ENCODE measurements at regions not wholly inside any gene's neighbourhood (a gene's known extent, or its start where the extent isn't known, plus 50 kb on each side); places are given as distances from the start of the nearest gene placed in this dataset.
A peak's percentile ranks its signal among the peaks of the same experiment; 100 is the strongest.

DNA sequence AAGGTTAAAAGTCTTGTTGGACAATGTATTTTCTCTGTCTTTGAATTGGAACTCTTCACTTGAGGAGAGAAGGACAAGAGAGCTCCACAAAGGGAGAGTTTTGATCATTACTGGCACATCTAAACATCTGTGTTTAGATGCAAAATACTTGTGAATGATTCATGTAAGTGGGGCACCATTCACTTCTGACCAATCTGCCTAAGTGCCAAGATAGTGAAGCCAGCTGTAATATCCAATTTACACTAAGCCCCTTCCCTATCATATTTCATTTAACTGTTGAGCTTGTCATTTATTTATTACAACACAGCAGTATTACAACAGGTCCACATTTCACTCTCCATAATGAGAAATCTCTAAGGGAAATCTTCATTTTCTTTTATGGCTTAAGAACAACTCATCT, 832.3 kb upstream of the GOT2 start:
- no peak for DNase-seq
- in situ Hi-C loops (cut with MboI) = no loop called here

DNA sequence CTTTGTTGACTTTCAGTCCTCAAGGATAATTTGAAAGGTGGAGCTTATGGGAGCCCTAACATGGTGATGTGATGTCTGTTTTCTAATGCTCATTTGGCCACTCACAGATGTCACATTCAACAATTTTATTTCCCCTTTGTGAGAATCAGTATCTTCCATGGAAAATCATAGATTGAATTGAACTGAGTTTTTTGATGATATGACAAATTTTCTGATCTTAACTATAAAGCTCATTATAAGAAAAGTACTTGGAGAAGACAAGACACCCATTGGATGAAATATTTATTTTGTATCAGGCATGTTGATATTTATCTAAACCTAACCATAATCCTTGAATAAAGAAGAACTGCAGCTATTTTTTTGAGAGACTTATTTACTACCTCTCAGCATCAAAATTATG, 824.6 kb upstream of the GOT2 start:
- TF ChIP-seq EZH2phosphoT487 (IDR thresholded peaks at IDR 0.05; ENCODE audit: insufficient read depth, low read depth) = no peak
- TF ChIP-seq EZH2 (IDR thresholded peaks at IDR 0.05; ENCODE audit: insufficient read depth, poor library complexity, severe bottlenecking) = no peak
- H4K20me1 ChIP-seq (ENCODE audit: insufficient read depth) = no peaks in the 10 kb centered on the region
- no peaks in the 10 kb centered on the region for H3K79me2 ChIP-seq (ENCODE audit: insufficient read depth)
- DNase-seq = no peak
- no peaks in the 10 kb centered on the region for H3K36me3 ChIP-seq (ENCODE audit: low read depth)
- in situ Hi-C loops (cut with MboI) = no loop called here
- H3K4me2 ChIP-seq (ENCODE audit: unreplicated experiment) = no peak overlapping the region
- no peaks in the 10 kb centered on the region for H3K9me3 ChIP-seq (ENCODE audit: low read depth)
- no peaks in the 10 kb centered on the region for H3K27me3 ChIP-seq (replicated peaks; ENCODE audit: insufficient read depth)
- no peaks in the 10 kb centered on the region for H3K9me2 ChIP-seq (ENCODE audit: insufficient read depth)
- H3F3A ChIP-seq (ENCODE audit: insufficient read depth) = no peaks in the 10 kb centered on the region
- no peak overlapping the region for H3K9ac ChIP-seq
- no peak overlapping the region for H3K27ac ChIP-seq
- H3K4me3 ChIP-seq = no peak overlapping the region
- no peak overlapping the region for H2AFZ ChIP-seq
- H3K4me1 ChIP-seq (ENCODE audit: insufficient read depth) = no peaks in the 10 kb centered on the region

More for the DNA sequence above, 832.3 kb upstream of the GOT2 start:
- H2AFZ ChIP-seq = no peak overlapping the region
- no peaks in the 10 kb centered on the region for H3K79me2 ChIP-seq (ENCODE audit: insufficient read depth)
- no peaks in the 10 kb centered on the region for H3K36me3 ChIP-seq (ENCODE audit: low read depth)
- no peaks in the 10 kb centered on the region for H4K20me1 ChIP-seq (ENCODE audit: insufficient read depth)
- H3K27me3 ChIP-seq (replicated peaks; ENCODE audit: insufficient read depth) = no peaks in the 10 kb centered on the region
- H3K9me3 ChIP-seq (ENCODE audit: low read depth) = no peaks in the 10 kb centered on the region
- H3K4me2 ChIP-seq (ENCODE audit: unreplicated experiment) = no peak overlapping the region
- H3K9ac ChIP-seq = no peak overlapping the region
- H3K27ac ChIP-seq = no peak overlapping the region
- no peaks in the 10 kb centered on the region for H3F3A ChIP-seq (ENCODE audit: insufficient read depth)
- TF ChIP-seq EZH2 (IDR thresholded peaks at IDR 0.05; ENCODE audit: insufficient read depth, poor library complexity, severe bottlenecking) = no peak
- TF ChIP-seq EZH2phosphoT487 (IDR thresholded peaks at IDR 0.05; ENCODE audit: insufficient read depth, low read depth) = no peak
- no peak overlapping the region for H3K4me3 ChIP-seq
- no peaks in the 10 kb centered on the region for H3K9me2 ChIP-seq (ENCODE audit: insufficient read depth)
- H3K4me1 ChIP-seq (ENCODE audit: insufficient read depth) = no peaks in the 10 kb centered on the region

DNA sequence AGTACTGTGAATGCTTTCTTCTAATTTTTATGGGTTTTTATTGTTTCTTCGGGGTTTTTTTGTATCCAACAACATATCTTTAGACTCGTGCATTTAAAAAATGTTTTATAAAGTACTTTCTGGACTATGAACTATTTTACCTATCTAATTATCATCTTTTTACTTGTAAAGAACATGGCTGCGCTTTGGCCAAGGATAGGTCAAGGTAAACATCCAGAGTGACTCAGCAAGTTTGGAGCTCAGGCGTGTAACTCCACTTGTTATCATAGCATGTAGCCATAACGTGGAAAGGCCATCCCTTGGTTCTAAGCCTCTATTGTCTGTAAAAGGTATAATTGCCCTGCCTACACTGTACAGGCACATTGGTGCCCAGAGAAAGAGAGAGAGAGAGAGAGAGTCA, 818.0 kb upstream of the GOT2 start:
- in situ Hi-C loops (cut with MboI) = no loop called here
- 26 to 29% methylated on average over 5 of the region's 5 CpGs for WGBS, 2 experiments (ENCODE audit: low coverage in 1 of 2, low lambda C conversion rate in 2 of 2, missing lambda C conversion rate in 2 of 2)
- TF ChIP-seq EZH2phosphoT487 (IDR thresholded peaks at IDR 0.05; ENCODE audit: insufficient read depth, low read depth) (no peak), EZH2 (IDR thresholded peaks at IDR 0.05; ENCODE audit: insufficient read depth, poor library complexity, severe bottlenecking) (no peak)
- Histone ChIP-seq H3K4me1 (ENCODE audit: insufficient read depth) (no peaks in the 10 kb centered on the region), H3K27ac (no peak overlapping the region), H3K36me3 (ENCODE audit: low read depth) (no peaks in the 10 kb centered on the region), H3K79me2 (ENCODE audit: insufficient read depth) (no peaks in the 10 kb centered on the region), H2AFZ (no peak overlapping the region), H3K27me3 (replicated peaks; ENCODE audit: insufficient read depth) (no peaks in the 10 kb centered on the region), H4K20me1 (ENCODE audit: insufficient read depth) (no peaks in the 10 kb centered on the region), H3K4me2 (ENCODE audit: unreplicated experiment) (no peak overlapping the region), H3F3A (ENCODE audit: insufficient read depth) (no peaks in the 10 kb centered on the region), H3K4me3 (no peak overlapping the region), H3K9me2 (ENCODE audit: insufficient read depth) (no peaks in the 10 kb centered on the region), H3K9me3 (ENCODE audit: low read depth) (no peaks in the 10 kb centered on the region), H3K9ac (no peak overlapping the region)
- DNase-seq = no peak

GRCh38 chr16:59545721-59546120, 811.6 kb upstream of the GOT2 start:
- Histone ChIP-seq H3K79me2 (ENCODE audit: insufficient read depth) (no peaks in the 10 kb centered on the region), H3K9me2 (ENCODE audit: insufficient read depth) (no peaks in the 10 kb centered on the region), H3K9me3 (ENCODE audit: low read depth) (no peaks in the 10 kb centered on the region), H3K4me1 (ENCODE audit: insufficient read depth) (no peaks in the 10 kb centered on the region; the same call in 1 of the 2 replicates), H3K27ac (no peak overlapping the region), H2AFZ (no peak overlapping the region), H4K20me1 (ENCODE audit: insufficient read depth) (no peaks in the 10 kb centered on the region), H3F3A (ENCODE audit: insufficient read depth) (no peaks in the 10 kb centered on the region), H3K4me3 (no peak overlapping the region), H3K4me2 (ENCODE audit: unreplicated experiment) (no peak overlapping the region), H3K9ac (no peak overlapping the region), H3K27me3 (replicated peaks; ENCODE audit: insufficient read depth) (no peaks in the 10 kb centered on the region), H3K36me3 (ENCODE audit: low read depth) (no peaks in the 10 kb centered on the region)
- in situ Hi-C loops (cut with MboI) = no loop called here
- DNase-seq = no peak
- WGBS, 2 experiments (ENCODE audit: low coverage in 1 of 2, low lambda C conversion rate in 2 of 2, missing lambda C conversion rate in 2 of 2) = 26 to 46% methylated on average over 1 of the region's 1 CpG
- TF ChIP-seq EZH2 (IDR thresholded peaks at IDR 0.05; ENCODE audit: insufficient read depth, poor library complexity, severe bottlenecking) (no peak), EZH2phosphoT487 (IDR thresholded peaks at IDR 0.05; ENCODE audit: insufficient read depth, low read depth) (no peak)

DNA sequence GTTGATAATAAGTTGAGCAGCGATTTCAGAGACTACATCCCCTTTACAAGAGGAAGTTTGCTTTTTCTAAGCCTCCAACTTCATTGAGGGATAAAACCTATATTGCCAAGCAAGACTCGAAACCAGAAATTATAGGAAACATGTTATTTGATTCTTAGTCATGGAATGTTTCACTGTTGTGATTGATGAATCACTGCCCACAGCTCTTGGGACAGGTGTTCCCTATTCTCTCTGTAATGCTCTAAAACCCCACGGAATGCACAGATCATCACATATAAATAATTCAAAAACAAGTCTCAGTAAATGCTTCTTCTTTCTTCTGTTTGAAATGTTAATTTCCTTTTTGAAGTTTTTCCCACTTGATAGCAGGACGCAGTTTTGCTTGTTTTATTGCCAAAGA, 809.5 kb upstream of the GOT2 start:
- H3K27me3 ChIP-seq (replicated peaks; ENCODE audit: insufficient read depth) = no peaks in the 10 kb centered on the region
- H3K36me3 ChIP-seq (ENCODE audit: low read depth) = no peaks in the 10 kb centered on the region
- no peaks in the 10 kb centered on the region; the same call in 1 of the 2 replicates for H3K4me1 ChIP-seq (ENCODE audit: insufficient read depth)
- no peaks in the 10 kb centered on the region for H3K9me2 ChIP-seq (ENCODE audit: insufficient read depth)
- H3K9ac ChIP-seq = no peak overlapping the region
- no peaks in the 10 kb centered on the region for H3K9me3 ChIP-seq (ENCODE audit: low read depth)
- H3K4me2 ChIP-seq (ENCODE audit: unreplicated experiment) = peak overlapping the region; percentile 20
- no peaks in the 10 kb centered on the region for H3K79me2 ChIP-seq (ENCODE audit: insufficient read depth)
- H3F3A ChIP-seq (ENCODE audit: insufficient read depth) = no peaks in the 10 kb centered on the region
- no peak overlapping the region for H2AFZ ChIP-seq
- H3K4me3 ChIP-seq = no peak overlapping the region
- H3K27ac ChIP-seq = no peak overlapping the region
- no peaks in the 10 kb centered on the region for H4K20me1 ChIP-seq (ENCODE audit: insufficient read depth)
- TF ChIP-seq EZH2 (IDR thresholded peaks at IDR 0.05; ENCODE audit: insufficient read depth, poor library complexity, severe bottlenecking) (no peak), EZH2phosphoT487 (IDR thresholded peaks at IDR 0.05; ENCODE audit: insufficient read depth, low read depth) (no peak)
- WGBS, 2 experiments (ENCODE audit: low coverage in 1 of 2, low lambda C conversion rate in 2 of 2, missing lambda C conversion rate in 2 of 2) = 13% methylated on average over 4 of the region's 4 CpGs
- peak; percentile 28 for DNase-seq
- in situ Hi-C loops (cut with MboI) = no loop called here
